Stimulated activated CD8-positive, alpha-beta memory T cell treated with anti-CD3 and anti-CD28 coated beads, Interleukin-4, amount 100 ng/mL, for 24 hours (primary cell): ENCODE measurements at regions not wholly inside any gene's neighbourhood (a gene's known extent, or its start where the extent isn't known, plus 50 kb on each side); places are given as distances from the start of the nearest gene placed in this dataset.

Experiments
- DNase-seq: peaks from one replicate; pipeline ENCODE4 v3.0.0-alpha.2; 2020; ENCODE audit warnings: low read depth

DNA sequence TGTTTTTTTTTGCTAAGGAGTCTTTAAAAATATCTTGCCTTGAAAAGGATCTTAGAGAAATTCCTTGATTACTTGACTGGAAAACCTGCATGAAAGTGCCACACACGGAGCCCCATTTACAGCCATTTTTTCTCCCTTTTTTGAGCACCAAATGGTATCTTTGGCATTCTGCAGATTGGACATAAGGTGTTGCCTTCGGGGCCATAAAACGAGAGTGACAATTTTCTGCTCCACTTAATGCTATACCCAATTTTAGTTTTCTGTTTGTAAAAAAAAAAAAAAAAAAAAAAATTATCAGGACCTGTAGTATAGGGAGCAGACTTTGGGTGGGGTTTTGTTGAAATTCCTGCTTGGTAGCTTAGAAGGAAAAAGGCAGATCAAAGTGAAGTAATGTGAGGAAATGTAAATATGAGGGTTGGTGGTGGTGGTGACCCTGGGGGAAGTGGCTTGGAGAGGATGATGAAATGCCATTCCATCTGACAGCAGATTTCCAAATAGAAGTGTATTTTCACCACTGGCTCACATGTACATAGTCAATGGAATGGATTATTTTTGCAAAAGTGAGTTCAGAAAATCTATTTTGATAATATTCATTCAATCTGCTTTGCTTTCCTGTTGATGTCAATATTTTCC lies 212.1 kb upstream of the SOX4 start:
- no peak for DNase-seq

DNA sequence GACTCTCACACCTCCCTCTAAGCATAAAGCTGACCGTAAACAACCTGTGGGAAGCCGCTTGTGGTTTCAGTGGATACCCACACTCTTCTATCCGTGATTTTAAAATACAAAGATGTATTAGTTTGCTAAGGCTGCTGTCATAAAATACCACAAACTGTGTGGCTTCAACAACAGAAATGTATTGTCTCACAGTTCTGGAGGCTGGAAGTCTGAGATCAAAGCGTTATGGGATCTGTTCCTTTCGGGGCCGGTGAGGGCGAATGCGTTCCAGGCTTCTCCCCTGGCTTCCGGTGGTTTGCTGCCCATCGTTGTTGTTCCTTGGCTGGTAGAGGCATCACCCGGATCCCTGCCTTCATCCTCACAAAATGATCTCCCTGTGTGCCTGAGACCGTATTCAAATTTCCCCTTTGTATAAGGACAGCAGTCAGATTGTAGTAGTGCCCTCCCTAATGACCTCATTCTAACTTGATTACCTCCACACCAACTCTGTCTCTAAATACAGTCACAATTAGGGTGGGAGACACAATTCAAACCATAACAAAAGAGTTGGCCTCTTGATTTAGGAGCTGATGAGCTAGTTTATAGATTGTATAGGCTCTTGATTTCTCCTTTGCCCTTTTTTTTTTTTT lies 210.6 kb upstream of the SOX4 start:
- DNase-seq = no peak

DNA sequence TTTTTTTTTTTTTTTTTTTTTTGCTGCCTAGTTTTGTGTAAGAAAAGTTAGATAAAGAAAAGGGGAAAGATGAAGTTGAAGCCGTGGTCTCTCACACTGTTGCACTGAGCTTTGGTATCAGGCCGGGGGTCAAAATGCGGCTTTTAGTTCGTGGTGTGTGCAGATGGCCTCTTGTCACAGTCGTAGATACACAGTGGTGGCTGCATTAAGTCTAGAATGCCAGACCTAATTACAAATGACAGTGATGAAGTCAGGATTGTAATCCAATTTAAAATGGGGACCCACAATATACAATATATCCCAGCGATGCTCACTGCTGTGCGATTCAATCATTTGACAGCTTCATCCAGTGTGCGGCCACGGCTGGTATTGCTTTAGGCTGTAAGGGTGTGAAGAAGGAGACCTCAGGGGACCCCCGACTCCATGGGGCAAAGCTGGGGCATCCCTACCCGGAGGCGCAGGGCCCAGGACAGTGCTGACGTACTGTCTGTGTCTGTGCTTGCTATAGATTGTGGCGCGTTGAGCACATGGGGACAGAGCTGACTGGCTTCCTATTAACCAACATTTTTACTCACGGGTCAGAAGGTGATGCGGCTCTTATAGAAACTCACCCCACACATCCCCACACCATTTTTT lies 210.0 kb upstream of the SOX4 start:
- no peak for DNase-seq

DNA sequence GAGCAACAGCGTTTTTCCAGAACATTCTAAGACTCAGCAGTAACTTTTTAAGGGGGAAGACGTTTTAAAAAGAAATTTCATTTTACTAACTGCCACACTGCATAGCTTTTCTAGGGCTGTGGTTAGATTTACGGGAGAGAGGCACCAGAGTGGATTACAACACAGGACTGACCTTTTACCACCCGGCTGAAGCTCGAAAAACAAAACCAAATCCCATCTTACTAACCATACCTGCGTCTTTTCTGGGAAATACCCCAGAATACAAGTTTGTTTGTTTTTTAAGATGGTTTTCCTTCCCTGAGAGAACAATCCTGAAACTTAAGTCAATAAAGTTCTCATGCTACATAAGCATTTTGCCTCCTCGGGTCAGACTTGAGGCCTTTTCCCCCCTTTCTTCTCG lies 209.3 kb upstream of the SOX4 start:
- no peak for DNase-seq

DNA sequence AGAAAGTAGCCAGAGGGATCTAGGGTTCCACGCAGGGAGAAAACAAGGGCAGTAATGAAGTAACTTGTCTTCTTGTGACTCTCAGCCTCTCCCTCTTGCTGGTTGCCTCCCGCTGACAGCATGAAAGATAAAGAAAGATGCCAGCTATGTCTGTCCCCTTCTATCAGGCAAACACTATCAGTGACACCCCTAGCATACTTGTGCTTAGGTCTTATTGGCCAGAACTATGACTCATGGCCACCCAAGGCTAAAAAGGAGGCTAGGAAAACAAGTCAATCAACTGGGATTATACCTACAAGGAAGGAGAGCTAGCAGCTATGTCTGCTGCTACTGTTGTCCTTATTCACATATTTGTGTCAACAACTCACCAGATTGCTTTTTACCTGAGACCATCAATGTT lies 206.8 kb upstream of the SOX4 start:
- DNase-seq = no peak

DNA sequence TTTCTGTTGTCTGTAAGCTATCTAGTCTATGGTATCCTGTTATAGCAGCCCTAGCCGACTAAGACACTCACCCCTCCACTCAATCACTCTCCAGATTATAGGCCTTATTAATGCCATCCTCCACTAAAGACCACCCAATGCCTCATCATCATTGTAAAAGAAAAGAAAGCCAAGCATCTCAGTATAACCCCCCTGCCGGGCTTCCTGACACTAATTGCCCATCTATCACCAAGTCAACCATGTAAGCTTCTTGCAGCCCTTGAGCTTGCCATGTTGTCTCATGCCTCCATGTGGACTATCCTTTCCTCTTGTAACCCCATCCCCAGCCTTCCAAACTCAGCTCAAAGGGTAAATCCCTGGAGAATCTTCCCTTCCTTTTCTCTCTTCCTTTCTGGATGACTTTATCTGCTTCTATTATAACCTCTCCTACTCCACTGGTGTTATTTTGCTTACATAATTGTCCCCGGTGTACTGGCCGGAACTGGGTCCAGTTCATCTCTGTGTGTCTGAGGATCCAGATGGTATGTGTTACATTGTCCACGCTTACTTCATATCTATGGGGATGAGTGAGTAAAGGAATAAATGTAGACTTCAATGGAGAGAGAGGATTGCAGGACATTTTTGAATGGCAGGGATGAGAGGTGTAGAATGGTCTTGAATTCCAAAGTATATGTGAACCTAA lies 202.9 kb upstream of the SOX4 start:
- no peak for DNase-seq

DNA sequence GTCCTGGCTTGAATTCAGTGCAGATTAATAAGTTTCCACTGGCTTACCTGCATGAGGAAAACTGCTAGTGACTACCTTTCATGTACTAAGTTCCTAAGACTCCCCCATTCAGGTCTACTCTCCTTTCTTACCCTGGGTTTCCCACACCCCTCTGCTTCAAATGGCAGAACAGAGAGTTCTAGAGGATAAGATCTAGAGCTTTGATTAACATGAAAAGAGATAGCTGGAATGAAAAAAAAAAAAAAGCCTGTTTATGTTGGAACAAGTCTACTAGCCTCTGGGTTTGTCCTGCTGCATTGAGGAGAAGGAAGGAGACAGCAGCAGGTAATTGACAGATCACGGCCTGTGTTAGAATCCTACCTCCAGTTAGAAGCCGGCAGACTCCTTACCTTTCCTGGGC lies 201.4 kb upstream of the SOX4 start:
- DNase-seq = no peak

DNA sequence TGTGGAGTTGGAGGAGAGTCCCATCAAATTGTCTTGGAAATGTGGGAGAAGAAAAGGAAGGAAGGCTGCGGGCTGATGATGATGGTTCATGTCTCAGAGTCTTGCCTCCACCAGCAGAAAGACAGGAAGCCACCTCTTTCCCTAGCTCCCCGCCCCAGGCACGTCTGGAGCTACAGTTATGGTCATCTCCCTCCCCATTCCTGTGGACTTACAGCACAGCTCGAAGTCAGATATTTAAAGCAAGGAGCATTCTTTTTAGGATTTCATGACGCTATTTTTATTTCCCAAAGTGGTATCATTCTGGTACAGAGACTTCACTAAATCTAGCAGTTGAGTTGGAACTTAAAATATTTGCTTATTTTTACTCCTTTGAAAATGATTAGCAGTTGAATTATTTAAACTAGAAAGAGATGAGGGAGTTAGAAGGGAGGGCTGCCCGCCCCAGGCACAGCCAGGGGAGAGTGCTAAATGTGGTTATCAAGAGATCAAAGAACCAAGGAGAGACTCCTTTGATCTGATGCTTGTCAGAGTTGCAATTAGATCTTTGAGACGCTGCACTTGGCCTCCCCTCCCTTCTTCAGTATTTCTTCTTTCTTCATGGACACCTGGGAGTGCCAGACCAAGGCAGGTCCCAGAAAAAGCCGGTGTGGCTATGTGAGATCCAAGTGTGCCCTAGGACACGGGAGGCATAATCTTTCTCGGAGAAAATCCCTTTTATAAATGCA lies 199.9 kb upstream of the SOX4 start:
- DNase-seq = no peak

DNA sequence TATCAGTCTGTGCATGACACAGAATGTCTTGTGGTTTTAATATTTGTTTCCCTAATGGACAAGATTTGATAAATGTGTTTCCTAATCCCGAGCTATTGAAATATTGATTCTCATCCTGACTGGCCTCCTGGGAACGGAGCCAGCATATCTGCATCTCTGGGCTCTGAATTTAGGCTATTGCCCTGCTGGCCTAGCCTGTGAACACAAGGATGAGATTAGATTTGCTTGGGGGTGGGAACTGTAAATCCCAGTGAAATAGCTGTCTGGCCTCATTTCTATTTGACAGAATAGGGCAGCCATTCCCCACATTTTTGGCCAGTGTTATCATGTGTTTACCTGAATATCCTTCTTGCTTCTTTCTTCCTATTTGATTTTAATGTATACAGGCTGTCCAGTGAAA lies 198.4 kb upstream of the SOX4 start:
- DNase-seq = no peak

DNA sequence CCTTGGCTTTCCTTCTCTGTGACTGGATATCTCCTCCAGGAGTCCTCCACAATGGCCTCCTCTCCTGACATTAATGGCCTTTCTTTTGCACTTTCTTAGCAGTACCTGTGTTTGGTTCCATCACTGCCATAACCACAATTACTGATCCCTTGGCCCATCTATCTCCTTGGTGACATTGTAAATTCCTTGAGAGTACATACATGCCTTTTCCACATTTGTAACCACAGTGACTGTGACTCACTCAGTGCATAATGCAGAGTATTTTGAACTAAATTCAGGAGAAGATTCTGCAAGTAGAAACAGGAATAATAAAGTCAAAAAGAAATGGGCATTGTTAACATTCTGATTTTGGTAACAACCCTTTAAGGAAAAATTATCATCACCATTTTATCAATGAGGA lies 197.2 kb upstream of the SOX4 start:
- DNase-seq = no peak

DNA sequence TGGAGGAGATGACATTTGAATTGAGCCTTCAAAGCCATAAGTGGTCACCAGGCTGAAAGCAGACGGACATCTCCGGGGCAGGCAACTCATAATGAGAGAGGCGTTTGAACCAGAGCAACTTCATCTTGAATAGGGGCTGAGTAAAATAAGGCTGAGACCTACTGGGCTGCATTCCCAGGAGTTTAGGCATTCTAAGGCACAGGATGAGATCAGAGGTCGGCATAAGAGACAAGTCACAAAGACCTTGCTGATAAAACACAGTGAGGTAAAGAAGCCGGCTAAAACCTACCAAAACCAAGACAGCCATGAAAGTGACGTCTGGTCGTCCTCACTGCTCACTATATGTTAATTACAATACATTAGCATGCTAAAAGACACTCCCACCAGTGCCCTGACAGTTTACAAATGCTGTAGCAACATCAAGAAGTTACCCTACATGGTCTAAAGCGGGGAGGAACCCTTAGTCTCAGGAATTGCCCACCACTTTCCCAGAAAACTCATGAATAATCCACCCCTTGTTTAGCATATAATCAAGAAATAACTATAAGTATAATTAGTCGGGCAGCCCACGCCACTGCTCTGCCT lies 194.7 kb upstream of the SOX4 start:
- DNase-seq = no peak

DNA sequence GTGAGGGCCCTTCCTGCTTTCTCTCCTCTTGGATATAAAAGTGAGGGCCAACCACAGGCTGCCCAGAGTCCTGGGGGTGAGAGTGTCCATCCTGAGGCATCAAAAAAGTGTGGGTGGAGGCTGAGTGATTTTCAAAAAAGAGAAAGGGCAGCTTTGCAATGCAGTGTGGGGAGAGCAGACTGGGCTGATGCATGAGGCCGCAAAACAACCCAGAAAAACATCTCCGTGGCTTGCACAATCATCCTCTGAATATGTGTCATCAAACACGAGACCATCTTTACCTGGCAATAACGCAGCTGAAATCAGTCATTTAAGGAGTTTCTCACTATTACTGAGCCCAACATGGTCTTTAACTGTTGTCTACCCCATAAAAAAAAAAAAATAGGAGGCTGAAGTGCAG lies 191.2 kb upstream of the SOX4 start:
- DNase-seq = no peak

DNA sequence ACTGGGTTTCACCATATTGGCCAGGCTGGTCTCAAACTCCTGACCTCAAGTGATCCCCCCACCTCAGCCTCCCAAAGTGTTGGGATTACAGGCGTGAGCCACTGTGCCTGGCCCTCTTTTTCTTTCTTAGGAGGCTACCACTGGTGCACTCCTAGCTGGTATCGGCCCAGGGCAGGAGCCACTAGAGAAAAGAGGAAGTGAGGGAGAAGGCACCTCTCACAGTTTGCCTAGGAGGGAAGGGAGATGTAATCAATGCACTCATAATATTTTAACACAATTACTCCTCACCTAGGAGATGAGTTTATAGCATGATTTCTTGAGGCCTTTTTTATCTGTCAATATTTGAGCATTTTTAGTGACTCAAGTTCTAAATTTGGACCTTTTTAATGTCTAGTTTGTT lies 189.0 kb upstream of the SOX4 start:
- no peak for DNase-seq

DNA sequence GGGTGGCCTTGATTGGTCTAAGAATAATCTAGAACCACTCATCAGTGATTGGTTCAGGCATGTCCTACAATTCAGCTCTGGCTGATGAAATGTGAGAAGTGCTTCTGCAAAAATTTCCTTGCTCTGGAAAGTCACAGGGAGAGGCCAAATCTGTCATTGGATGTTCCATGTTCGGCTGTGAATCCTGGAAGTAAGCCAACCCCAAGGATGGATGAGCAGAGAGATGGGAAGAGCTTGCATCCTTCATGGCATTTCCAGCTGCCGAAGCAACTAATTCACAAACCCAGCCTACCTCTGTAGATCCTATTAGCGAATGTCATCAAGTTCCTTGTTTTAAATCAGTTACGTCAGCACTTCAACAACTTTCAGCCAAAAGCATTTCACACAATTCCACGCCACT lies 187.2 kb upstream of the SOX4 start:
- no peak for DNase-seq

DNA sequence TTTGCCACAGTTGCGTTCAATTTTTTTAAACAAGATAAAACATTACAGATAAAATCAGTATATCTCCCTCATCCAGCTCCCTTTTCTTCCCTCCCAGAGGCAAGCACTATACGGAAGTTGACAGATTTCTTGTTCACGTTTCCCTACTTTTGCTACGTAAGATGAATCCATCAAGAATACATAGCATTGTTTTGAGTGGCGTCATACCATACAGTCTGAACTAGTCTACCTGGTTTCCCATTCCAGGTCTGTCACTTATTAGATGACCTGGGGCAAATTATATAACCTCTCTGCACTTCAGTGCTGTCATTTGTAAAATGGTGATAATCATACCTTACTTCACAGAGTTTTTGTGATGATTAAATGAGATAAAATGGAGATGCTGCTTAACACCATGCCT lies 184.3 kb upstream of the SOX4 start:
- DNase-seq = no peak

DNA sequence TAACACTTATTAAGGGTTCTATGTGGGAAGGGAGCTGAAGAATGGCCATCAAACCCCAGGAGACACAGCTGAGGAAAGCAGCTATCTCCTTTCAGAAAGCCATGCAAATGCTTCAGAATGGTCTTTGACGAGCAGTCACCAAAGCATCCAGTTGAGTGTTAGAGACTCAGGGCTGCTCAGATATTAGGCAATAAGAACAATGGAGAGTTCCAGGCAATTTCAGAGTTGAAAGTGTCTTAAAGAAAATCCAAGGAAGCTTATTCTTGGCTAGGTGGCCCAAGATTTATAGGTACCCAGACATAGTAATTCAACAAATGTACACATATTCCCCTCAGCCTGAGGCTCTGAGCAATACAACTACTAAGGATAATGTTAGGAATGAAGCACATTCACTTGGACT lies 180.1 kb upstream of the SOX4 start:
- DNase-seq = no peak

DNA sequence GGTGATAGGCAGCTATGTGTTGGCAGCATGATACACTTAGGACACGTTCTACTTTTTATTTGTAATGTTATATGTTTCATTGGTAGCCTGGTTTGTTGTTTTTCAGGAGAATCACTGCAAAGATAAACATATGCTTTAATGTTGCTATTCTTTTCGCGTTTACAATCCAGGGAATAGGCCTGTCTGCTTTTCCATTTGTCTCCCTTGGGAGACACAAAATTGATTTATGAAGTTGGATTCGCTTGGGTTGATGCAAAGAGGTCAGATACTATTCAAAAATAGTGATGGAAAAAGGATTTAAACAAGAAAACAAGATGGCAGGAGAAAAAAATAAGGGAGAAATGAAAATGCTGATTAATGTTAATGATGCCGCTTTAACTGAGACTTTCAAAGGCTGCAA lies 179.5 kb upstream of the SOX4 start:
- DNase-seq = no peak

DNA sequence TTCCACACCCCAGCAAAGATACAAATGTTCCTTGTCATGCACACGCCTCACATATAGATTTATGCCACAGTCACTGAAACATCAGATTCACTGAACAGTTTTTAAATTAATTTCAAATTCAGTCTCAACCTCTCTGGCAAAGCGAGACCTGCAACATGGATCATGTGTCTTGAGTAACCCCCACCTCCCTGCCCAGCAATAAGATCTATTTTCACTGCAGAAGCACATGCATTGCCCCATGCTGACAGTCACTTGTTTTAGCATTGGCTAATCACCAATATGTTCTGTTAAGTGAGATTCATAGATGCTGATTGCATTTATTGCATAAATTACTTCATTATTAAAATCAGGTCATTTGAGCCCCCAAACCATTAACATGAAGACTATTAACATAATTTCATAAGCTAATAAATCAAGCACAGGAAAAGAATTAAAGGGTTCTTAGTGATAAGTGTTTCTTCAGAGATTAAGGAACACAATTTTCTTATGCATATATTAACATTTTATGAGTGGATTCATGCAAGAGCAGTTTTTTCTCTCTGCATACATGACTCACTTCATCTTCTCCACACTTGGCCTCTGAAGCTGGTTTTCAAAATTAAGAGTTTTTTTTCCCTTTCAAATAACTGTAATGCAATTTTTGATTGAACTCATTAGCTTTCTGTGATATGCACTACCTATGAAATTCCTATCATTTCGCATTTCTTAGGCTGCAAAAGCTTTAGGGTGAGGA lies 173.2 kb upstream of the SOX4 start:
- DNase-seq = no peak

DNA sequence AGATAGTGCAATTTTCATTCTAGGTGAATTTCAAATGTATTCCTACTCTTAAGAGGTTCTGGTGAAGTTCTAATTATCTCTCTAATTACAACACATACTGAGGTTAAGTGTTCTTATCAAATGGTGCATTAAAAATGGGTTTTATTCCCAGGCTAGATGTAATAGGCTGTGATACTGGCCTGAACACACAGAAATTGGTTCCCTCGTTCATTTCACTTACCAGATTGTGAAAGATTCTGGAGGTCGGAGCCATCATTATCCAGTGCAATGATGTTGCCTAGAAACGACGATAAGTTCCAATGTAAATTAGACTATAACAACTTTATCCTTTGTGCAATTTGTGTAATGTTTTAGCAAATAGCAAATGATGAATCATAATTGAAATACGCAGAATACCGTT lies 172.6 kb upstream of the SOX4 start:
- no peak for DNase-seq

DNA sequence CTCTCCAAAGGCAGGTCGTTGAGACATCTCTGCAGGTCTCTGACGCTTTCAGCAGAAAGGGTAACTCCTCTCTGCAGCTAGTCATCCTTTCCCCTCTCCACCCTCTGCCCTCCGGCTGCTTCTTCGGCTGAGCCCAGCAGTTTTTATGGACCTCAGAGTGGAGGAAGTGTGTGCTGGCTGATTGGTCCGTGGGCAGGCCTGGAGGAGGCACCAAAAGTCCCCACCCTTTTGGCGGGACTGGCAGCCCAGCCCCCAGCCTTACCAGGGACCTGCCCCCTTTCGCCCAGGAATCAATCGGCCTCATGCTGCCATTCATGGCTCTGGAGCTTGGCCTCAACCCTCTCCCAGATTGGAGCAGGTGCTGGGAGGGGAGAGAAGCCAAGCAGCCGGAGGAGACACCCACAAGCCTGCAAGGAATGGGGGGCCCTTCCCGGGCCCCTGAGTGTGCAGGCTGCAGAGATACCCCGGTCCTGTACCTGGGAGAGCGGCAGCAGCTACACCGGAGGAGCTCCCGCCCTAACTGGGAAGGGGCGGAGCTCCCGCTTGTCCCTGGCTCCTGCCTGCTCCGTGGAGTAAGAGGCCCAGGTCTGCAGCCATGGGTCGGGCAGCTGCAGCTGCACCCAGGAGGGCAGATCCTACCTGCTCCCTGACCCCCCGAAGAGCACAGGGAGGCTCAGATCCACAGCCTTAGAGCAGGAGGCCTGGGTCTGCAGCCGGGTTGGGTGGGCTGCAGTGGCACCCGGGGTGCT lies 170.3 kb upstream of the SOX4 start:
- no peak for DNase-seq
